CD14-positive monocyte (primary cell): ENCODE measurements at regions not wholly inside any gene's neighbourhood (a gene's known extent, or its start where the extent isn't known, plus 50 kb on each side); places are given as distances from the start of the nearest gene placed in this dataset.
"Not testable (repeated sequence)": the region's sequence is repeated elsewhere in the genome, so short reads cannot be mapped to it uniquely, and the experiment has no call there.

Source experiments
- DNase-seq, 3 donors: peaks; one replicate each; pipeline ENCODE4 v3.0.0-alpha.2; 2011 to 2022
- H2AFZ ChIP-seq: 2 replicates; pipeline ENCODE4 v1.6.0; 2012; ENCODE audit warnings: mild to moderate bottlenecking, low read depth, low read length, inconsistent platforms; ENCODE audit not compliant: insufficient read depth, poor library complexity, severe bottlenecking
- H3K27ac ChIP-seq, 2 donors: 1 replicate in 1 of 2; 2 replicates in 1 of 2; pipeline ENCODE4 v1.5.1; 2012 to 2013; ENCODE audit warnings: low read length in 2 of 2, control low read depth in 1 of 2, inconsistent platforms in 1 of 2, low read depth in 1 of 2, mild to moderate bottlenecking in 1 of 2
- H3K27me3 ChIP-seq, 2 donors: one replicate each; pipeline versions ENCODE4 v1.6.0 to v1.6.1; 2011 to 2013; ENCODE audit warnings: low read length in 2 of 2; ENCODE audit not compliant: control insufficient read depth in 2 of 2, insufficient read depth in 2 of 2
- H3K36me3 ChIP-seq, 2 donors: replicated peaks in 1 of 2; 1 replicate in 1 of 2; 2 replicates in 1 of 2; pipeline versions ENCODE4 v1.5.1 to v1.6.1; 2012 to 2013; ENCODE audit warnings: low read length in 2 of 2, control low read depth in 1 of 2, inconsistent platforms in 1 of 2, mild to moderate bottlenecking in 1 of 2; ENCODE audit not compliant: insufficient read depth in 2 of 2, control insufficient read depth in 1 of 2
- H3K4me1 ChIP-seq, 2 donors: 1 replicate in 1 of 2; 2 replicates in 1 of 2; pipeline versions ENCODE4 v1.5.1 to v1.6.1; 2012 to 2013; ENCODE audit warnings: low read length in 2 of 2, control low read depth in 1 of 2, inconsistent platforms in 1 of 2, mild to moderate bottlenecking in 1 of 2, moderate library complexity in 1 of 2; ENCODE audit not compliant: insufficient read depth in 2 of 2, control insufficient read depth in 1 of 2
- H3K4me2 ChIP-seq: replicated peaks from 2 replicates; pipeline ENCODE3; 2012; ENCODE audit warnings: low read length, moderate library complexity, mild to moderate bottlenecking; ENCODE audit not compliant: poor library complexity, severe bottlenecking; ENCODE audit errors: extremely low read depth
- H3K4me3 ChIP-seq, 3 experiments: fragments of 200-600 bp in 1 of 3; sonication (generic) in 1 of 3; replicated peaks in 1 of 3; 1 replicate in 2 of 3; 2 replicates in 1 of 3; pipeline ENCODE4 v1.5.1; 2011 to 2013; ENCODE audit warnings: low read length in 3 of 3, mild to moderate bottlenecking in 3 of 3, control low read depth in 2 of 3, low read depth in 2 of 3, inconsistent platforms in 1 of 3, moderate library complexity in 1 of 3
- H3K79me2 ChIP-seq: 2 replicates; pipeline ENCODE4 v1.6.0; 2012; ENCODE audit warnings: mild to moderate bottlenecking, control low read depth, inconsistent platforms, low read length, moderate library complexity; ENCODE audit not compliant: insufficient read depth
- H3K9ac ChIP-seq: 2 replicates; pipeline ENCODE4 v1.6.0; 2017; ENCODE audit warnings: low read length, mild to moderate bottlenecking; ENCODE audit not compliant: insufficient read depth, poor library complexity, severe bottlenecking
- H3K9me3 ChIP-seq, 2 donors: replicated peaks in 1 of 2; 1 replicate in 1 of 2; 2 replicates in 1 of 2; pipeline versions ENCODE4 v1.5.1 to v1.6.1; 2012 to 2013; ENCODE audit warnings: low read length in 2 of 2, control low read depth in 1 of 2; ENCODE audit not compliant: control insufficient read depth in 1 of 2, insufficient read depth in 1 of 2
- H4K20me1 ChIP-seq: 2 replicates; pipeline ENCODE4 v1.6.0; 2012; ENCODE audit warnings: mild to moderate bottlenecking, low read length, control low read depth, moderate library complexity; ENCODE audit not compliant: insufficient read depth
- H3K27ac Mint-ChIP-seq, 7 donors: one replicate each; pipeline ENCODE4 v1.8.0; 2020; ENCODE audit warnings: mild to moderate bottlenecking in 7 of 7, mixed read lengths in 7 of 7, moderate library complexity in 6 of 7, inconsistent platforms in 2 of 7
- H3K27me3 Mint-ChIP-seq, 3 donors: one replicate each; pipeline ENCODE4 v1.8.0; 2021 to 2022; ENCODE audit warnings: low read depth in 3 of 3, mild to moderate bottlenecking in 3 of 3, mixed read lengths in 3 of 3, moderate library complexity in 3 of 3, inconsistent platforms in 1 of 3
- H3K36me3 Mint-ChIP-seq, 2 donors: one replicate each; pipeline ENCODE4 v1.8.0; 2020; ENCODE audit warnings: mixed read lengths in 2 of 2, inconsistent platforms in 1 of 2, mild to moderate bottlenecking in 1 of 2
- H3K4me1 Mint-ChIP-seq: one replicate; pipeline ENCODE4 v1.8.0; 2020; ENCODE audit warnings: mild to moderate bottlenecking, mixed read lengths
- H3K4me3 Mint-ChIP-seq, 2 donors: one replicate each; pipeline ENCODE4 v1.8.0; 2020; ENCODE audit warnings: mild to moderate bottlenecking in 2 of 2, mixed read lengths in 2 of 2, moderate library complexity in 1 of 2
- H3K9me3 Mint-ChIP-seq, 7 donors: one replicate each; pipeline ENCODE4 v1.8.0; 2020 to 2022; ENCODE audit warnings: mixed read lengths in 7 of 7, mild to moderate bottlenecking in 6 of 7, moderate library complexity in 6 of 7, inconsistent platforms in 2 of 7
- WGBS: methylation state at CpG from one replicate; pipeline ENCODE4 v1.1.5; 2013; ENCODE audit warnings: missing lambda C conversion rate; ENCODE audit not compliant: insufficient coverage; 5-methylcytosine and 5-hydroxymethylcytosine counted together
- intact Hi-C, 2 donors: fragments of 100-400 bp; cut with micrococcal nuclease; formaldehyde crosslinking; loops; one replicate each; pipeline versions ENCODE4 v1.15.0 to v1.15.1; 2023
- TF ChIP-seq, protein P1 (sequence below): fragments of 200-600 bp; IDR thresholded peaks from one replicate; pipeline ENCODE4 v1.8.0; 2022; ENCODE audit warnings: antibody characterized with exemption, mild to moderate bottlenecking

GRCh38 chr9:36462245-36462644, 62.2 kb upstream of the RNF38 start:
- intact Hi-C loops, result no loop called here
- Histone ChIP-seq H3K4me2 (no peak overlapping the region), H4K20me1 (peaks cover under 1% of the 10 kb centered on the region), H3K4me3 (no peak overlapping the region), H3K79me2 (peaks cover 32% of the 10 kb centered on the region), H3K27me3 (no peaks in the 10 kb centered on the region), H3K9me3 (no peaks in the 10 kb centered on the region), H3K4me1 (peaks cover 13 to 14% of the 10 kb centered on the region in 2 donors), H3K36me3 (peaks cover 3 to 24% of the 10 kb centered on the region in 2 donors), H3K27ac (no peak overlapping the region), H3K9ac (no peak overlapping the region), H2AFZ (no peak overlapping the region)
- H3K4me1 Mint-ChIP-seq, result peaks cover 30% of the 10 kb centered on the region
- peaks cover 0 to 3% (median 2%) of the 10 kb centered on the region in 3 donors for H3K27me3 Mint-ChIP-seq
- TF ChIP-seq, protein P1, sequence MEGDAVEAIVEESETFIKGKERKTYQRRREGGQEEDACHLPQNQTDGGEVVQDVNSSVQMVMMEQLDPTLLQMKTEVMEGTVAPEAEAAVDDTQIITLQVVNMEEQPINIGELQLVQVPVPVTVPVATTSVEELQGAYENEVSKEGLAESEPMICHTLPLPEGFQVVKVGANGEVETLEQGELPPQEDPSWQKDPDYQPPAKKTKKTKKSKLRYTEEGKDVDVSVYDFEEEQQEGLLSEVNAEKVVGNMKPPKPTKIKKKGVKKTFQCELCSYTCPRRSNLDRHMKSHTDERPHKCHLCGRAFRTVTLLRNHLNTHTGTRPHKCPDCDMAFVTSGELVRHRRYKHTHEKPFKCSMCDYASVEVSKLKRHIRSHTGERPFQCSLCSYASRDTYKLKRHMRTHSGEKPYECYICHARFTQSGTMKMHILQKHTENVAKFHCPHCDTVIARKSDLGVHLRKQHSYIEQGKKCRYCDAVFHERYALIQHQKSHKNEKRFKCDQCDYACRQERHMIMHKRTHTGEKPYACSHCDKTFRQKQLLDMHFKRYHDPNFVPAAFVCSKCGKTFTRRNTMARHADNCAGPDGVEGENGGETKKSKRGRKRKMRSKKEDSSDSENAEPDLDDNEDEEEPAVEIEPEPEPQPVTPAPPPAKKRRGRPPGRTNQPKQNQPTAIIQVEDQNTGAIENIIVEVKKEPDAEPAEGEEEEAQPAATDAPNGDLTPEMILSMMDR, result no peak
- 94% methylated on average over 4 of the region's 4 CpGs for WGBS
- no peak for DNase-seq
- no peak overlapping the region for H3K27ac Mint-ChIP-seq
- no peak overlapping the region for H3K4me3 Mint-ChIP-seq
- H3K36me3 Mint-ChIP-seq, result peaks cover 21 to 33% of the 10 kb centered on the region in 2 donors
- peaks cover 4 to 6% (median 5%) of the 10 kb centered on the region in 7 donors for H3K9me3 Mint-ChIP-seq

GRCh38 chr9:36461323-36461722, 61.3 kb upstream of the RNF38 start:
- Histone ChIP-seq H3K4me3 (no peak overlapping the region), H4K20me1 (no peaks in the 10 kb centered on the region), H3K79me2 (peaks cover 39% of the 10 kb centered on the region), H3K36me3 (peaks cover 3 to 28% of the 10 kb centered on the region in 2 donors), H3K9me3 (no peaks in the 10 kb centered on the region), H3K27me3 (no peaks in the 10 kb centered on the region), H3K4me2 (no peak overlapping the region), H2AFZ (no peak overlapping the region), H3K9ac (no peak overlapping the region), H3K27ac (no peak overlapping the region), H3K4me1 (peaks cover 13 to 14% of the 10 kb centered on the region in 2 donors)
- Mint-ChIP-seq H3K4me1 (peaks cover 30% of the 10 kb centered on the region), H3K4me3 (no peak overlapping the region), H3K27ac (peak overlapping the region in 1 of 7 donors; percentile 17), H3K9me3 (peaks cover 4 to 6% (median 5%) of the 10 kb centered on the region in 7 donors), H3K36me3 (peaks cover 21 to 33% of the 10 kb centered on the region in 2 donors), H3K27me3 (peaks cover 0 to 3% (median 2%) of the 10 kb centered on the region in 3 donors)
- TF ChIP-seq, protein P1, result no peak
- DNase-seq, result no peak
- intact Hi-C loops, result no loop called here

- DNase-seq, result peak in 1 of 3 donors; percentile 3
- H3K4me3 ChIP-seq, H4K20me1 ChIP-seq, H2AFZ ChIP-seq, H3K9me3 ChIP-seq, H3K27me3 ChIP-seq, H3K9me3 Mint-ChIP-seq, intact Hi-C loops, H3K27ac ChIP-seq, H3K27me3 Mint-ChIP-seq: not testable (repeated sequence)
- Histone ChIP-seq H3K4me2 (peak overlapping the region; percentile 36), H3K79me2 (peaks cover 32% of the 10 kb centered on the region), H3K36me3 (peaks cover 3 to 41% of the 10 kb centered on the region in 2 donors), H3K4me1 (peaks cover 13 to 14% of the 10 kb centered on the region in 2 donors), H3K9ac (peak overlapping the region; percentile 21)
- WGBS, result 1% methylated on average over 17 of the region's 17 CpGs
- Mint-ChIP-seq H3K36me3 (peaks cover 25 to 33% of the 10 kb centered on the region in 2 donors), H3K27ac (peak overlapping the region in 6 of 7 donors; percentile 13 to 86 (median 42)), H3K4me3 (peak overlapping the region; percentile 67 to 86), H3K4me1 (peaks cover 30% of the 10 kb centered on the region)
Observed at GRCh38 chr9:36458430-36458915, 58.4 kb upstream of the RNF38 start.
